ENCODE measurements at regions not wholly inside any gene's neighbourhood (a gene's known extent, or its start where the extent isn't known, plus 50 kb on each side); places are given as distances from the start of the nearest gene placed in this dataset.
A peak's percentile ranks its signal among the peaks of the same experiment; 100 is the strongest.

- no peak for ATAC-seq
- H3K9me3 Mint-ChIP-seq: no peaks in the 10 kb centered on the region
- H3K27ac Mint-ChIP-seq: no peak overlapping the region
- peaks cover 0 to under 1% of the 10 kb centered on the region in 2 donors for H3K36me3 Mint-ChIP-seq
- no peak for DNase-seq (ENCODE audit: low spot score in 2 of 2)
These were observed 202.4 kb downstream of the INSIG2 start for GRCh38 chr2:118290411-118291250.

GRCh38 chr2:118279005-118279404 lies 190.7 kb downstream of the INSIG2 start:
- no peaks in the 10 kb centered on the region for H3K9me3 Mint-ChIP-seq
- no peak for ATAC-seq
- no peak overlapping the region for H3K27ac Mint-ChIP-seq
- no peaks in the 10 kb centered on the region for H3K36me3 Mint-ChIP-seq
- DNase-seq (ENCODE audit: low spot score in 2 of 2): no peak

GRCh38 chr2:118278046-118278445 lies 189.8 kb downstream of the INSIG2 start:
- Mint-ChIP-seq H3K9me3 (no peaks in the 10 kb centered on the region), H3K36me3 (no peaks in the 10 kb centered on the region), H3K27ac (no peak overlapping the region)
- no peak for DNase-seq (ENCODE audit: low spot score in 2 of 2)
- no peak for ATAC-seq

GRCh38 chr2:118274841-118275510 lies 186.7 kb downstream of the INSIG2 start:
- no peaks in the 10 kb centered on the region for H3K9me3 Mint-ChIP-seq
- no peak overlapping the region for H3K27ac Mint-ChIP-seq
- no peak for DNase-seq (ENCODE audit: low spot score in 2 of 2)
- ATAC-seq: no peak
- H3K36me3 Mint-ChIP-seq: no peaks in the 10 kb centered on the region

GRCh38 chr2:118272391-118272790 lies 184.1 kb downstream of the INSIG2 start:
- no peak for ATAC-seq
- DNase-seq (ENCODE audit: low spot score in 2 of 2): no peak
- Mint-ChIP-seq H3K36me3 (no peaks in the 10 kb centered on the region), H3K27ac (no peak overlapping the region), H3K9me3 (no peaks in the 10 kb centered on the region)

GRCh38 chr2:118269408-118270051 lies 181.3 kb downstream of the INSIG2 start:
- ATAC-seq (no peak), DNase-seq (ENCODE audit: low spot score in 2 of 2) (no peak)
- H3K27ac Mint-ChIP-seq: no peak overlapping the region
- no peaks in the 10 kb centered on the region for H3K36me3 Mint-ChIP-seq
- H3K9me3 Mint-ChIP-seq: no peaks in the 10 kb centered on the region

- Mint-ChIP-seq H3K9me3 (no peaks in the 10 kb centered on the region), H3K27ac (no peak overlapping the region), H3K36me3 (no peaks in the 10 kb centered on the region)
- ATAC-seq (no peak), DNase-seq (ENCODE audit: low spot score in 2 of 2) (no peak)
These were observed 180.0 kb downstream of the INSIG2 start for GRCh38 chr2:118268268-118268667.

- Mint-ChIP-seq H3K27ac (no peak overlapping the region), H3K36me3 (no peaks in the 10 kb centered on the region), H3K9me3 (no peaks in the 10 kb centered on the region)
- ATAC-seq (no peak), DNase-seq (ENCODE audit: low spot score in 2 of 2) (no peak)
These were observed 177.7 kb downstream of the INSIG2 start for GRCh38 chr2:118265873-118266455.

GRCh38 chr2:118264232-118264990 lies 176.1 kb downstream of the INSIG2 start:
- no peaks in the 10 kb centered on the region for H3K9me3 Mint-ChIP-seq
- H3K27ac Mint-ChIP-seq: no peak overlapping the region
- H3K36me3 Mint-ChIP-seq: no peaks in the 10 kb centered on the region
- DNase-seq (ENCODE audit: low spot score in 2 of 2) (no peak), ATAC-seq (no peak)

- DNase-seq (ENCODE audit: low spot score in 2 of 2) (no peak), ATAC-seq (no peak)
- no peaks in the 10 kb centered on the region for H3K9me3 Mint-ChIP-seq
- no peak overlapping the region for H3K27ac Mint-ChIP-seq
- H3K36me3 Mint-ChIP-seq: no peaks in the 10 kb centered on the region
These were observed 169.4 kb downstream of the INSIG2 start for GRCh38 chr2:118257696-118258095.

- ATAC-seq: no peak
- Mint-ChIP-seq H3K36me3 (no peaks in the 10 kb centered on the region), H3K9me3 (no peaks in the 10 kb centered on the region)
These were observed 167.6 kb downstream of the INSIG2 start for GRCh38 chr2:118255771-118256372.

GRCh38 chr2:118255301-118255700 lies 167.0 kb downstream of the INSIG2 start:
- no peak for ATAC-seq
- H3K27ac Mint-ChIP-seq: peak overlapping the region in 1 of 2 donors; percentile 40
- no peaks in the 10 kb centered on the region for H3K9me3 Mint-ChIP-seq
- no peaks in the 10 kb centered on the region for H3K36me3 Mint-ChIP-seq
- no peak for DNase-seq (ENCODE audit: low spot score in 2 of 2)

More at GRCh38 chr2:118255771-118256372, 167.6 kb downstream of the INSIG2 start:
- no peak for DNase-seq (ENCODE audit: low spot score in 2 of 2)
- H3K27ac Mint-ChIP-seq: no peak overlapping the region

GRCh38 chr2:118254116-118254515 lies 165.8 kb downstream of the INSIG2 start:
- no peak overlapping the region for H3K27ac Mint-ChIP-seq

GRCh38 chr2:118251427-118251826 lies 163.2 kb downstream of the INSIG2 start:
- no peaks in the 10 kb centered on the region for H3K36me3 Mint-ChIP-seq
- no peaks in the 10 kb centered on the region for H3K9me3 Mint-ChIP-seq
- no peak overlapping the region for H3K27ac Mint-ChIP-seq
- no peak for ATAC-seq
- DNase-seq (ENCODE audit: low spot score in 2 of 2): no peak

More at GRCh38 chr2:118254116-118254515, 165.8 kb downstream of the INSIG2 start:
- H3K9me3 Mint-ChIP-seq: no peaks in the 10 kb centered on the region
- ATAC-seq (no peak), DNase-seq (ENCODE audit: low spot score in 2 of 2) (no peak)
- H3K36me3 Mint-ChIP-seq: no peaks in the 10 kb centered on the region

- DNase-seq (ENCODE audit: low spot score in 2 of 2) (no peak), ATAC-seq (peak in 1 of 2 donors; percentile 24)
- Mint-ChIP-seq H3K9me3 (no peaks in the 10 kb centered on the region), H3K36me3 (no peaks in the 10 kb centered on the region), H3K27ac (peak overlapping the region in 1 of 2 donors; percentile 77)
These were observed 162.2 kb downstream of the INSIG2 start for GRCh38 chr2:118250463-118250862.

- H3K9me3 Mint-ChIP-seq: no peaks in the 10 kb centered on the region
- peak overlapping the region in 1 of 2 donors; percentile 77 for H3K27ac Mint-ChIP-seq
- DNase-seq (ENCODE audit: low spot score in 2 of 2): no peak
- H3K36me3 Mint-ChIP-seq: no peaks in the 10 kb centered on the region
- ATAC-seq: peak in 1 of 2 donors; percentile 59
These were observed 161.7 kb downstream of the INSIG2 start for GRCh38 chr2:118250001-118250400.

All from activated naive CD4-positive, alpha-beta T cell treated with anti-CD3 and anti-CD28 coated beads, Interleukin-2, amount 50 U/mL, for 72 hours (primary cell).